Ovary (tissue), 3 donors: ENCODE measurements at regions not wholly inside any gene's neighbourhood (a gene's known extent, or its start where the extent isn't known, plus 50 kb on each side); places are given as distances from the start of the nearest gene placed in this dataset.

Experiments used
- CTCF ChIP-seq, 3 donors: fragments of 450-650 bp in 2 of 3; fragments of 200-600 bp in 1 of 3; IDR thresholded peaks; one replicate each; pipeline versions ENCODE4 v1.5.1 to v1.8.0; 2016 to 2022; ENCODE audit warnings: antibody characterized with exemption in 3 of 3, mild to moderate bottlenecking in 1 of 3
- EP300 ChIP-seq: sonication (generic); formaldehyde crosslinking; IDR thresholded peaks from one replicate; pipeline ENCODE4 v1.6.1; 2017; ENCODE audit warnings: antibody characterized with exemption
- POLR2A ChIP-seq: fragments of 450-650 bp; IDR thresholded peaks from one replicate; pipeline ENCODE4 v1.6.1; 2017; ENCODE audit warnings: antibody characterized with exemption, mild to moderate bottlenecking, moderate library complexity
- donor health status: DM: no; HTN: no; CAD: no.

GRCh38 chr6:4510906-4511640 lies 265.1 kb upstream of the CDYL start:
- no peak for TF ChIP-seq CTCF (IDR thresholded peaks at IDR 0.05)
- TF ChIP-seq EP300, result no peak
- TF ChIP-seq POLR2A, result no peak
